H1 (cell line): ENCODE measurements at regions not wholly inside any gene's neighbourhood (a gene's known extent, or its start where the extent isn't known, plus 50 kb on each side); places are given as distances from the start of the nearest gene placed in this dataset.

Source experiments
- CTCF ChIA-PET: fragments of 300-600 bp; sonication (Branson Sonifier 250); formaldehyde crosslinking; loops from one replicate; lab custom pipeline; 2021; ENCODE audit not compliant: partially characterized antibody; lab: Charles Lee
- POLR2A ChIA-PET: fragments of 300-600 bp; sonication (Branson Sonifier 250); formaldehyde crosslinking; loops from one replicate; lab custom pipeline; 2021; ENCODE audit warnings: inconsistent platforms; ENCODE audit not compliant: partially characterized antibody; lab: Charles Lee
- DNase-seq, 2 experiments: peaks; one replicate each; pipeline versions ENCODE4 v3.0.0 to v3.0.0-alpha.2; 2010 to 2022; ENCODE audit warnings: low spot score in 2 of 2, low read depth in 1 of 2, mixed read lengths in 1 of 2
- FAIRE-seq: peaks from 2 replicates; lab custom pipeline; 2011; peaks lifted over from hg19 to GRCh38; lab: Jason Lieb, UNC
- H2AFZ ChIP-seq: 2 replicates; pipeline ENCODE4 v1.8.1; 2012; ENCODE audit warnings: low read length, inconsistent platforms
- H2AK5ac ChIP-seq: 2 replicates; pipeline ENCODE4 v1.6.1; 2013; ENCODE audit warnings: low read depth, low read length
- H2BK120ac ChIP-seq: replicated peaks from 2 replicates; pipeline ENCODE3; 2013; ENCODE audit warnings: low read depth, low read length, inconsistent platforms
- H2BK12ac ChIP-seq: 2 replicates; pipeline ENCODE4 v1.6.1; 2013; ENCODE audit warnings: low read depth, low read length
- H2BK15ac ChIP-seq: 2 replicates; pipeline ENCODE4 v1.6.1; 2013; ENCODE audit warnings: low read length
- H2BK20ac ChIP-seq: 2 replicates; pipeline ENCODE4 v1.6.1; 2013; ENCODE audit warnings: low read length
- H2BK5ac ChIP-seq: 2 replicates; pipeline ENCODE4 v1.6.1; 2013; ENCODE audit warnings: low read depth, low read length
- H3K14ac ChIP-seq: 2 replicates; pipeline ENCODE4 v1.6.1; 2013; ENCODE audit warnings: inconsistent platforms; ENCODE audit not compliant: insufficient read length
- H3K18ac ChIP-seq: 2 replicates; pipeline ENCODE4 v1.6.1; 2013; ENCODE audit warnings: low read length; ENCODE audit errors: extremely low read depth
- H3K23ac ChIP-seq: 2 replicates; pipeline ENCODE4 v1.6.1; 2013; ENCODE audit warnings: inconsistent platforms; ENCODE audit not compliant: insufficient read length
- H3K23me2 ChIP-seq: 2 replicates; pipeline ENCODE4 v1.6.1; 2013; ENCODE audit warnings: low read depth, low read length
- H3K27ac ChIP-seq: 2 replicates; pipeline ENCODE4 v1.6.1; 2011; ENCODE audit warnings: low read depth, low read length, inconsistent platforms
- H3K27me3 ChIP-seq, 4 experiments: replicated peaks in 1 of 4; 1 replicate in 1 of 4; 2 replicates in 3 of 4; pipeline versions ENCODE4 v1.6.1 to v1.8.1; 2011 to 2013; ENCODE audit warnings: low read length in 3 of 4, mild to moderate bottlenecking in 3 of 4, inconsistent platforms in 2 of 4, mixed read lengths in 2 of 4, moderate library complexity in 1 of 4; ENCODE audit not compliant: control insufficient read depth in 3 of 4, insufficient read depth in 3 of 4; ENCODE audit errors: extremely low read depth in 1 of 4
- H3K36me3 ChIP-seq, 4 experiments: 2 replicates each; pipeline versions ENCODE4 v1.6.1 to v1.8.1; 2011 to 2013; ENCODE audit warnings: mild to moderate bottlenecking in 4 of 4, low read length in 3 of 4, moderate library complexity in 2 of 4, control low read depth in 1 of 4, inconsistent platforms in 1 of 4; ENCODE audit not compliant: insufficient read depth in 4 of 4, control insufficient read depth in 2 of 4
- H3K4ac ChIP-seq: replicated peaks from 2 replicates; pipeline ENCODE3; 2013; ENCODE audit warnings: low read length, low read depth, mixed read lengths, inconsistent platforms; ENCODE audit not compliant: insufficient read length
- H3K4me1 ChIP-seq, 4 experiments: replicated peaks in 1 of 4; 1 replicate in 1 of 4; 2 replicates in 3 of 4; pipeline versions ENCODE4 v1.6.1 to v1.8.1; 2011 to 2013; ENCODE audit warnings: low read length in 3 of 4, inconsistent platforms in 2 of 4, mixed read lengths in 1 of 4; ENCODE audit not compliant: insufficient read depth in 4 of 4, control insufficient read depth in 3 of 4
- H3K4me2 ChIP-seq, 2 experiments: 2 replicates each; pipeline versions ENCODE4 v1.6.1 to v1.8.1; 2011 to 2013; ENCODE audit warnings: low read depth in 2 of 2, low read length in 2 of 2, control low read depth in 1 of 2, inconsistent platforms in 1 of 2, mild to moderate bottlenecking in 1 of 2; ENCODE audit not compliant: insufficient read depth in 1 of 2
- H3K4me3 ChIP-seq, 4 experiments: fragments of 200-600, 300-600 bp in 1 of 4; sonication (generic), shearing (Covaris generic), sonication (Bioruptor Twin) in 1 of 4; 2 replicates each; pipeline versions ENCODE4 v1.5.1 to v1.8.1; 2011 to 2016; ENCODE audit warnings: low read length in 4 of 4, low read depth in 3 of 4, control low read depth in 2 of 4, inconsistent platforms in 2 of 4, mild to moderate bottlenecking in 2 of 4, mixed read lengths in 1 of 4, moderate library complexity in 1 of 4; ENCODE audit not compliant: insufficient read depth in 2 of 4; ENCODE audit errors: extremely low read depth in 1 of 4
- H3K56ac ChIP-seq: replicated peaks from 2 replicates; pipeline ENCODE3; 2013; ENCODE audit warnings: low read depth, mild to moderate bottlenecking, mixed read lengths, low read length, inconsistent platforms; ENCODE audit not compliant: insufficient read length
- H3K79me1 ChIP-seq: 2 replicates; pipeline ENCODE4 v1.6.1; 2013; ENCODE audit warnings: low read depth, low read length, control low read depth
- H3K79me2 ChIP-seq, 2 experiments: 2 replicates each; pipeline versions ENCODE4 v1.6.1 to v1.8.1; 2012 to 2013; ENCODE audit warnings: low read length in 2 of 2, mild to moderate bottlenecking in 2 of 2, inconsistent platforms in 1 of 2; ENCODE audit not compliant: insufficient read depth in 2 of 2, control insufficient read depth in 1 of 2
- H3K9ac ChIP-seq, 4 experiments: replicated peaks in 1 of 4; 1 replicate in 1 of 4; 2 replicates in 3 of 4; pipeline versions ENCODE4 v1.6.1 to v1.8.1; 2011 to 2013; ENCODE audit warnings: low read depth in 3 of 4, low read length in 3 of 4, control low read depth in 2 of 4, mild to moderate bottlenecking in 2 of 4, moderate library complexity in 2 of 4, inconsistent platforms in 1 of 4; ENCODE audit errors: extremely low read depth in 1 of 4
- H3K9me3 ChIP-seq, 2 experiments: 2 replicates each; pipeline versions ENCODE4 v1.6.1 to v1.8.1; 2012 to 2013; ENCODE audit warnings: mild to moderate bottlenecking in 2 of 2, moderate library complexity in 2 of 2, control low read depth in 1 of 2, inconsistent platforms in 1 of 2, low read depth in 1 of 2, low read length in 1 of 2, mixed read lengths in 1 of 2; ENCODE audit not compliant: insufficient read depth in 2 of 2
- H4K20me1 ChIP-seq, 2 experiments: replicated peaks in 1 of 2; 2 replicates each; pipeline versions ENCODE3 to v1.8.1; 2011 to 2013; ENCODE audit warnings: inconsistent platforms in 2 of 2, low read length in 2 of 2, mild to moderate bottlenecking in 1 of 2; ENCODE audit not compliant: insufficient read depth in 2 of 2, control insufficient read depth in 1 of 2
- H4K5ac ChIP-seq: 2 replicates; pipeline ENCODE4 v1.6.1; 2013; ENCODE audit warnings: low read length, low read depth, mixed read lengths, inconsistent platforms; ENCODE audit not compliant: insufficient read length
- H4K8ac ChIP-seq: 2 replicates; pipeline ENCODE4 v1.8.0; 2013; ENCODE audit warnings: mild to moderate bottlenecking, moderate library complexity, low read length, inconsistent platforms; ENCODE audit not compliant: insufficient read depth; ENCODE audit errors: extremely low read depth
- H4K91ac ChIP-seq: replicated peaks from 2 replicates; pipeline ENCODE3; 2013; ENCODE audit warnings: low read length, mixed read lengths, inconsistent platforms; ENCODE audit not compliant: insufficient read length
- BACH1 ChIP-seq: IDR thresholded peaks from 2 replicates; pipeline ENCODE4 v1.6.1; 2012; ENCODE audit warnings: low read length, improper control_type of control experiment
- BCL11A ChIP-seq, 2 experiments: IDR thresholded peaks; one replicate each; pipeline ENCODE4 v1.6.1; 2011; ENCODE audit warnings: low read depth in 2 of 2, low read length in 2 of 2, mild to moderate bottlenecking in 2 of 2
- CHD1 ChIP-seq: IDR thresholded peaks from 2 replicates; pipeline ENCODE4 v1.6.1; 2012; ENCODE audit warnings: low read depth, low read length, improper control_type of control experiment
- KDM4A ChIP-seq: IDR thresholded peaks from one replicate; pipeline ENCODE4 v1.7.1; 2012; ENCODE audit warnings: low read depth, mild to moderate bottlenecking, moderate library complexity, low read length, inconsistent platforms; ENCODE audit not compliant: severe bottlenecking
- KDM5A ChIP-seq: fragments of 200-600 bp; IDR thresholded peaks from 2 replicates; pipeline ENCODE4 v1.7.1; 2012; ENCODE audit warnings: mild to moderate bottlenecking, low read length, inconsistent platforms, mixed read lengths
- MAFK ChIP-seq: IDR thresholded peaks from 2 replicates; pipeline ENCODE4 v1.6.1; 2012; ENCODE audit warnings: low read depth, mild to moderate bottlenecking, improper control_type of control experiment, low read length
- RNF2 ChIP-seq: fragments of 200-900, 300-1000 bp; sonication (generic); IDR thresholded peaks from 2 replicates; pipeline ENCODE4 v1.7.1; 2016; ENCODE audit warnings: borderline replicate concordance, low read depth, mild to moderate bottlenecking, antibody characterized with exemption, low read length; ENCODE audit not compliant: poor library complexity, severe bottlenecking; ENCODE audit errors: missing control alignments
- RXRA ChIP-seq: IDR thresholded peaks from 2 replicates; pipeline ENCODE4 v1.6.1; 2011; ENCODE audit warnings: low read depth, mild to moderate bottlenecking, low read length, moderate library complexity; ENCODE audit not compliant: insufficient read depth
- SAP30 ChIP-seq: fragments of 300-600 bp; sonication (generic); IDR thresholded peaks from 2 replicates; pipeline ENCODE4 v1.7.1; 2012; ENCODE audit warnings: low read length, moderate library complexity, mild to moderate bottlenecking, inconsistent platforms; ENCODE audit not compliant: insufficient read depth, insufficient replicate concordance
- SIN3A ChIP-seq, 2 experiments: IDR thresholded peaks in 1 of 2; conservative IDR thresholded peaks in 1 of 2; 2 replicates each; pipeline ENCODE4 v1.6.1; 2011 to 2012; ENCODE audit warnings: low read length in 2 of 2, improper control_type of control experiment in 1 of 2, low read depth in 1 of 2, mild to moderate bottlenecking in 1 of 2
- SP1 ChIP-seq: IDR thresholded peaks from 2 replicates; pipeline ENCODE4 v1.6.1; 2011; ENCODE audit warnings: low read depth, low read length
- SP2 ChIP-seq: IDR thresholded peaks from 2 replicates; pipeline ENCODE4 v1.6.1; 2012; ENCODE audit warnings: mild to moderate bottlenecking, low read length, inconsistent platforms
- TEAD4 ChIP-seq: IDR thresholded peaks from 2 replicates; pipeline ENCODE4 v1.6.1; 2012; ENCODE audit warnings: low read depth, low read length, inconsistent platforms, mixed read lengths
- WGBS, 2 experiments: shearing (Covaris generic) in 1 of 2; methylation state at CpG; one replicate each; pipeline versions ENCODE4 v1.1.6 to v1.1.7; 2013 to 2015; ENCODE audit warnings: low lambda C conversion rate in 2 of 2, mixed read lengths in 2 of 2, inconsistent platforms in 1 of 2, low coverage in 1 of 2, missing lambda C conversion rate in 1 of 2; ENCODE audit not compliant: insufficient replicate concordance in 2 of 2, insufficient coverage in 1 of 2, insufficient read length in 1 of 2; ENCODE audit errors: extremely low coverage in 1 of 2, missing lambda C conversion rate in 1 of 2; 5-methylcytosine and 5-hydroxymethylcytosine counted together
- TF ChIP-seq, protein P1 (sequence below): IDR thresholded peaks from 2 replicates; pipeline ENCODE4 v1.6.1; 2012; ENCODE audit warnings: inconsistent platforms

DNA sequence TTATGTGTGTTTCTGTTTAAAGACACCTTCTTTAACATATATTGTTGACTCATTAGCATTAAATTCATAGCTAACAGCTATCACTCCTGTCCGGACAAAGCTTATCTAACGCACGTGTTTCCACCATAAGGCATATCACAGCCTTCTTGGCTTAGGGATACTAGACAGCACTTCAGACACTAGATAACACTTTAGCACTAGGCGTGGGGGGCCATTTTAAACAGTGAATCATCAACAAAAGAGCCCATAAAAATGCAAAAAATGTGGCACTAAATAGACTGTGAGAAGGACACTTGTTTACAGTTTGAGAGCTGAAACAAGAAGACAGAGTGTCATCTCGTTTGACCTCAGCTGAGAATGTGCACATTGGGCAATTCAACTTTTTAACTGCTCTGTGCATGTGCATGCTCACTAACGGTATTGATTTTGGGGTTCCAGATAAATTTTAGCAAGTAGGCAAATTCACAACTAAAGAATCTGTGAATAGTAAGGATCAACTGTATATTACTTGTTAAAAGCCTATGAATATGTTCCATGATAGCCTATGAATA is 58.9 kb upstream of the RAI2 start:
- Histone ChIP-seq H3K4me2 (no peak overlapping the region), H3K56ac (no peak overlapping the region), H3K36me3 (no peaks in the 10 kb centered on the region), H3K9ac (no peak overlapping the region), H3K14ac (no peak overlapping the region), H4K20me1 (no peaks in the 10 kb centered on the region), H3K27me3 (no peaks in the 10 kb centered on the region), H3K18ac (no peak overlapping the region), H3K4me3 (no peak overlapping the region), H3K4ac (no peak overlapping the region), H3K27ac (no peak overlapping the region), H2BK12ac (no peak overlapping the region), H2BK5ac (no peak overlapping the region), H4K5ac (no peak overlapping the region), H4K8ac (no peak overlapping the region), H3K79me2 (no peaks in the 10 kb centered on the region), H3K23ac (no peak overlapping the region), H2BK15ac (no peak overlapping the region), H2BK20ac (no peak overlapping the region), H3K9me3 (no peaks in the 10 kb centered on the region), H4K91ac (no peak overlapping the region), H3K79me1 (no peaks in the 10 kb centered on the region), H2AK5ac (no peak overlapping the region), H3K23me2 (no peaks in the 10 kb centered on the region), H3K4me1 (no peaks in the 10 kb centered on the region), H2AFZ (no peak overlapping the region), H2BK120ac (no peak overlapping the region)
- 90% methylated on average over 6 of the region's 6 CpGs; no CpG with 5 or more reads in 1 of the 2 experiments for WGBS, 2 experiments
- no peak for DNase-seq
- ChIA-PET POLR2A (no interaction called here), CTCF (interaction anchor here (1.5 kb wide), 1 partner anchor 131 kb away, joined by 3 read pairs; no protein-coding TSS in a partner anchor)
- FAIRE-seq: peak; percentile 45
- no peak for TF ChIP-seq RXRA
- TF ChIP-seq TEAD4: no peak
- TF ChIP-seq SP2: no peak
- no peak for TF ChIP-seq CHD1
- TF ChIP-seq KDM5A: no peak
- TF ChIP-seq BACH1: no peak
- no peak for TF ChIP-seq KDM4A
- TF ChIP-seq SAP30: no peak
- TF ChIP-seq, protein P1, sequence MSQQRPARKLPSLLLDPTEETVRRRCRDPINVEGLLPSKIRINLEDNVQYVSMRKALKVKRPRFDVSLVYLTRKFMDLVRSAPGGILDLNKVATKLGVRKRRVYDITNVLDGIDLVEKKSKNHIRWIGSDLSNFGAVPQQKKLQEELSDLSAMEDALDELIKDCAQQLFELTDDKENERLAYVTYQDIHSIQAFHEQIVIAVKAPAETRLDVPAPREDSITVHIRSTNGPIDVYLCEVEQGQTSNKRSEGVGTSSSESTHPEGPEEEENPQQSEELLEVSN: no peak
- no peak for TF ChIP-seq RNF2
- no peak for TF ChIP-seq SIN3A (conservative IDR thresholded peaks at IDR 0.05 in 1 of 2, IDR thresholded peaks at IDR 0.05 in 1 of 2; ENCODE audit: low read depth in 1 of 2, low read length in 2 of 2)
- TF ChIP-seq MAFK: no peak
- TF ChIP-seq BCL11A (IDR thresholded peaks at IDR 0.05; ENCODE audit: low read depth in 2 of 2, low read length in 2 of 2): no peak
- no peak for TF ChIP-seq SP1
